ENCODE measurements at regions not wholly inside any gene's neighbourhood (a gene's known extent, or its start where the extent isn't known, plus 50 kb on each side); places are given as distances from the start of the nearest gene placed in this dataset.

GRCh38 chr16:82567175-82567574, 59.6 kb upstream of the CDH13 start:
- CTCF ChIA-PET = no interaction called here
- no peak overlapping the region for H3K27ac ChIP-seq
- no peak for TF ChIP-seq CTCF (conservative IDR thresholded peaks at IDR 0.05; ENCODE audit: low read depth)
- DNase-seq (ENCODE audit: low spot score) = no peak
- POLR2A ChIA-PET (ENCODE audit: low non-redundant PET) = no interaction called here

GRCh38 chr16:82563401-82563800, 63.4 kb upstream of the CDH13 start:
- no peak overlapping the region for H3K27ac ChIP-seq
- POLR2A ChIA-PET (ENCODE audit: low non-redundant PET) = no interaction called here
- no peak for DNase-seq (ENCODE audit: low spot score)
- CTCF ChIA-PET = no interaction called here
- no peak for TF ChIP-seq CTCF (conservative IDR thresholded peaks at IDR 0.05; ENCODE audit: low read depth)

GRCh38 chr16:82562183-82562683, 64.5 kb upstream of the CDH13 start:
- TF ChIP-seq CTCF (conservative IDR thresholded peaks at IDR 0.05; ENCODE audit: low read depth) = no peak
- CTCF ChIA-PET = no interaction called here
- no peak for DNase-seq (ENCODE audit: low spot score)
- no peak overlapping the region for H3K27ac ChIP-seq
- POLR2A ChIA-PET (ENCODE audit: low non-redundant PET) = no interaction called here

- DNase-seq (ENCODE audit: low spot score) = no peak
- no peak for TF ChIP-seq CTCF (conservative IDR thresholded peaks at IDR 0.05; ENCODE audit: low read depth)
- no peak overlapping the region for H3K27ac ChIP-seq
- ChIA-PET CTCF (interaction anchor here (0.6 kb wide), 1 partner anchor 87 kb away, joined by 3 read pairs; no protein-coding TSS in a partner anchor), POLR2A (ENCODE audit: low non-redundant PET) (no interaction called here)
These were observed 65.9 kb upstream of the CDH13 start for GRCh38 chr16:82560805-82561325.

GRCh38 chr16:82544378-82545160, 82.2 kb upstream of the CDH13 start:
- ChIA-PET CTCF (interaction anchor here (0.6 kb wide), 1 partner anchor 671 kb away, joined by 3 read pairs; no protein-coding TSS in a partner anchor), POLR2A (ENCODE audit: low non-redundant PET) (no interaction called here)
- DNase-seq (ENCODE audit: low spot score) = no peak
- no peak for TF ChIP-seq CTCF (conservative IDR thresholded peaks at IDR 0.05; ENCODE audit: low read depth)
- no peak overlapping the region for H3K27ac ChIP-seq

- no peak for DNase-seq (ENCODE audit: low spot score)
- CTCF ChIA-PET = interaction anchor here (0.8 kb wide), 1 partner anchor 72 kb away, joined by 3 read pairs; no protein-coding TSS in a partner anchor
- TF ChIP-seq CTCF (conservative IDR thresholded peaks at IDR 0.05; ENCODE audit: low read depth) = no peak
- POLR2A ChIA-PET (ENCODE audit: low non-redundant PET) = no interaction called here
- no peak overlapping the region for H3K27ac ChIP-seq
These were observed 84.1 kb upstream of the CDH13 start for GRCh38 chr16:82542714-82543113.
